Right lobe of liver (tissue), 6 donors: ENCODE measurements at regions not wholly inside any gene's neighbourhood (a gene's known extent, or its start where the extent isn't known, plus 50 kb on each side); places are given as distances from the start of the nearest gene placed in this dataset.

Experiments used
- ATAC-seq, 4 donors: fragments of 200-7000 bp; cut with Tn5 transposase; one replicate each; pipeline ENCODE4 v1.9.1; 2020; ENCODE audit warnings: mild to moderate bottlenecking in 4 of 4, moderate library complexity in 4 of 4
- DNase-seq, 3 donors: peaks; one replicate each; pipeline ENCODE4 v3.0.0-alpha.2; 2020
- H3K27ac ChIP-seq, 3 donors: fragments of 200-600 bp; one replicate each; pipeline ENCODE4 v1.8.0; 2022
- H3K27me3 ChIP-seq, 2 donors: fragments of 200-600 bp; one replicate each; pipeline ENCODE4 v1.8.0; 2022
- H3K36me3 ChIP-seq, 4 donors: fragments of 200-600 bp; sonication (generic) in 1 of 4; one replicate each; pipeline versions ENCODE4 v1.5.1 to v1.8.0; 2017 to 2022; ENCODE audit warnings: control low read depth in 1 of 4
- H3K4me1 ChIP-seq, 4 donors: fragments of 200-600 bp; sonication (generic) in 1 of 4; one replicate each; pipeline versions ENCODE4 v1.5.1 to v1.8.0; 2017 to 2022; ENCODE audit warnings: control low read depth in 1 of 4
- H3K4me3 ChIP-seq, 3 donors: fragments of 200-600 bp; one replicate each; pipeline ENCODE4 v1.8.0; 2022
- H3K9me3 ChIP-seq, 4 donors: fragments of 200-600 bp; sonication (generic) in 1 of 4; one replicate each; pipeline versions ENCODE4 v1.5.1 to v1.8.0; 2017 to 2022; ENCODE audit warnings: control low read depth in 1 of 4
- CTCF ChIP-seq, 4 donors: fragments of 200-600 bp in 3 of 4; fragments of 450-650 bp in 1 of 4; IDR thresholded peaks; one replicate each; pipeline versions ENCODE4 v1.5.1 to v1.8.0; 2016 to 2022; ENCODE audit warnings: antibody characterized with exemption in 4 of 4, mild to moderate bottlenecking in 2 of 4
- POLR2A ChIP-seq: fragments of 450-650 bp; IDR thresholded peaks from one replicate; pipeline ENCODE4 v1.6.1; 2017; ENCODE audit warnings: antibody characterized with exemption, mild to moderate bottlenecking
- WGBS: methylation state at CpG from one replicate; pipeline ENCODE4 v1.1.6; 2018; ENCODE audit warnings: low coverage, low lambda C conversion rate; ENCODE audit not compliant: insufficient coverage; ENCODE audit errors: missing lambda C conversion rate; 5-methylcytosine and 5-hydroxymethylcytosine counted together
- intact Hi-C, 2 donors: fragments of 100-400 bp; cut with DNase I; formaldehyde crosslinking; loops; one replicate each; pipeline versions ENCODE4 v1.11.2 to v1.14.1; 2022
- donor health status: DM: no; HTN: yes; CAD: no.
- donor health status: DM: no; HTN: no; CAD: no.
- donor health status: DM: no; HTN: no; CAD: no.
- donor health status: DM: no; HTN: yes; CAD: no.
- donor health status: DM: no; HTN: yes; CAD: no.

DNA sequence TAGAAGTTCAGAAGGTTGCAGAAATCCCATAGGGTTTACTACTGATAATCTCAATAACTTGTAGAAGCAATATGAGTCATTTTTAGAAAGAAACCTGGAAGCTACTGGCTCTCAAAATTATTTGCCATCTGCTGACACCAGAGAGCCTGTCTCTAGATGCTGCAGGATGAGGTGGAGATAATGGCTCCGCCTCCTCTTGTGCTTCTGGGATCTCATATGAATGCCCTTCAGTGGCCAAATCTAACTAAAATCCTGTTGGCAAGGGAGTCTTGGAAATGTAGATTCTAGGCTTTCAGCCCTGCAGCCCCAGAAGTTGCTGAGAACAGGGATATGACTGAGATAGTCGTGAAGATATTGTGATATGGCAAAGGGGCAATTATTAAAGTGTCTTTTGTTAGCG is 348.1 kb downstream of the CCSER2 start:
- no peak for DNase-seq
- TF ChIP-seq POLR2A (no peak), CTCF (IDR thresholded peaks at IDR 0.05) (no peak)
- no peak for ATAC-seq
- Histone ChIP-seq H3K9me3 (no peaks in the 10 kb centered on the region), H3K27ac (no peak overlapping the region), H3K4me1 (no peaks in the 10 kb centered on the region), H3K36me3 (no peaks in the 10 kb centered on the region), H3K4me3 (no peak overlapping the region), H3K27me3 (no peaks in the 10 kb centered on the region)
- intact Hi-C loops: no loop called here
- WGBS: 36% methylated on average over 3 of the region's 3 CpGs

- Histone ChIP-seq H3K27ac (no peak overlapping the region), H3K9me3 (no peaks in the 10 kb centered on the region), H3K4me1 (no peaks in the 10 kb centered on the region), H3K36me3 (no peaks in the 10 kb centered on the region), H3K4me3 (no peak overlapping the region), H3K27me3 (no peaks in the 10 kb centered on the region)
- no peak for TF ChIP-seq CTCF (IDR thresholded peaks at IDR 0.05)
- no peak for TF ChIP-seq POLR2A
- 29% methylated on average over 2 of the region's 3 CpGs for WGBS
- intact Hi-C loops: no loop called here
- ATAC-seq (no peak), DNase-seq (no peak)
These were observed 353.4 kb downstream of the CCSER2 start for GRCh38 chr10:84681781-84682180.

DNA sequence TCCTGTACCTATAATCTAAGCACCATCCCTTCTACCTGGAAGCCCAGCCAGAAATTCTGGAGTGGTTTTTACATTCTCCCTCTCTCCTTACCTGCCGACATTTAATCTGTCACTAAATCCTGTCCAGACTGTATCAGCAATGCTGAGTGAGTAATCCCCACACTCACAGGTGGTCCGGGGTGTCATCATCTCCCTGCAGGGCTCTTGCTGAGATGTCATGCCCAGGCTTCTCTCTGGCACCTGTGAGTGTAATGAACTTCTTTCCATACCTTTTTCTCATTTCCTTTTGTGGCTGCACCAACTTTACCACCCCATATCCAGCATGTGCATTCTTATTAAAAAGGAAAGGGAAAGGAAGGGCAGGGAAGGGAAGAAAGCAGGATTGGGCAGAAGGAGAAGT is 355.2 kb downstream of the CCSER2 start:
- 33% methylated on average over 2 of the region's 2 CpGs for WGBS
- no peak for ATAC-seq

DNA sequence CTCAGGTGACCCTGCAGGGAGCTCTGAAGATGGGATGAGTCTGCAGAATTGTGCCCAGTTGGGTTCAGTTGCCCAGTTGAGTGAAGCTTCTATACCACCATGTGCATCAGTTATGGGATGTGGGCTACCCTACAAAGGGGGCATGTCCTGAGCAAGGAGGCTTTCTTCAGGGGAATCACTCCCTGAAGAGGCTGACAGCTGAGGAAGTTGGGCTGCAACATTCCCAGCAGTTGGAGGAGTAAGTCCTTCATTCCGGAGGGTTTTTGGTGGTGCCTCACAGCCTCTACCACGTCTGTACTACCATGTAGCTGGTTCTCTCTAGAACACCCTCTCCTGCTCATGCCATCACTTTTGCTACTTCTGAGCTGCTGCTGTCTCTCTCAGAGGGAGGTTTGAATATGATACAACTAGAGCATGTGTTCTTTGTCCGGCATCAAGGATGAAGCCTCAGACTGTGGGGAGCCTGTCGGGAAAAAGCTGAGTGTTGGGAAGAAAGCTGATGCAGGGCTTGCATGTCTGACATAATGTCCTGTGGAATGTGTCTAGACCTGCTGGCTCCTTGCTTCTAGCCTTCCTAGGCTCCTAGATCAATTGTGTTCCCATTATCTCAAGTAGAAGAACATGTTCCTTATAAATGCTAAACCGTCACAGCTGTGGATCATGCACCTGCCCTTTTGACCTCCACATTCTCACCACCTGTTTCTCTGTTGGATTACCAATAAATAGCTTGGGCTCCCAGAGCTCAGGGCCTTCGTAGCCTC is 355.8 kb downstream of the CCSER2 start:
- TF ChIP-seq CTCF (IDR thresholded peaks at IDR 0.05) (no peak), POLR2A (no peak)
- Histone ChIP-seq H3K36me3 (no peaks in the 10 kb centered on the region), H3K9me3 (no peaks in the 10 kb centered on the region), H3K27ac (no peak overlapping the region), H3K4me1 (no peaks in the 10 kb centered on the region), H3K27me3 (no peaks in the 10 kb centered on the region), H3K4me3 (no peak overlapping the region)
- ATAC-seq (no peak), DNase-seq (no peak)
- 69% methylated on average over 5 of the region's 6 CpGs for WGBS
- intact Hi-C loops: no loop called here

More for the DNA sequence above, 355.2 kb downstream of the CCSER2 start:
- Histone ChIP-seq H3K9me3 (no peaks in the 10 kb centered on the region), H3K4me3 (no peak overlapping the region), H3K27ac (no peak overlapping the region), H3K4me1 (no peaks in the 10 kb centered on the region), H3K36me3 (no peaks in the 10 kb centered on the region), H3K27me3 (no peaks in the 10 kb centered on the region)
- intact Hi-C loops: no loop called here
- DNase-seq: no peak
- TF ChIP-seq POLR2A (no peak), CTCF (IDR thresholded peaks at IDR 0.05) (no peak)
